ENCODE measurements at regions not wholly inside any gene's neighbourhood (a gene's known extent, or its start where the extent isn't known, plus 50 kb on each side); places are given as distances from the start of the nearest gene placed in this dataset.

DNA sequence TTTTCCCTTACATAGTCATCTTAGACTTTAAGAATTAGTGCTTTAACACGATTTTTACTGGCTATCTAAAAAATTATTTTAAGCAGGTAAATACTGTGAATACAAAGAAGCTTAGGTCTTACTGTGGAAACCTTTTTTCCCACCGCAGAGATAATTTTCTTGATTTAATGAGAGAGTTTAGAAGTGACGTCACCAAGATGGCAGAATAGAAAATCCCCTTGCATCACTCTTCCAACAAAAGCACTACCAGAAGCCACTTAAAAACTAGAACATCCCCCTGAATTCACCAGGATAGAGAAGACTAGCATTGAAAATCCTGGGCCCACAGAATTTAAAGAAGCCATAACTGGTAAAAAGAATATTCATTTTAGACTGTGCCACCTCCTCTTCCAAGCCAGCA, 375.4 kb upstream of the PTCHD4 start:
- ChIA-PET CTCF (ENCODE audit: partially characterized antibody) (no interaction called here), POLR2A (ENCODE audit: partially characterized antibody) (no interaction called here)
- H3K27ac ChIP-seq (ENCODE audit: low read depth, low read length): no peak overlapping the region
- H3K36me3 ChIP-seq (ENCODE audit: insufficient read depth, low read length): no peaks in the 10 kb centered on the region
- intact Hi-C loops (cut with micrococcal nuclease): no loop called here
- no peak for DNase-seq
- H3K27me3 Mint-ChIP-seq: no peaks in the 10 kb centered on the region
- H3K4me1 Mint-ChIP-seq: no peaks in the 10 kb centered on the region
- no peaks in the 10 kb centered on the region for H3K36me3 Mint-ChIP-seq
- no peaks in the 10 kb centered on the region for H3K9me3 ChIP-seq (ENCODE audit: control insufficient read depth in 1 of 2, low read length in 2 of 2)
- H3K4me1 ChIP-seq (ENCODE audit: insufficient read depth, low read length): no peaks in the 10 kb centered on the region
- H3K27me3 ChIP-seq (ENCODE audit: insufficient read depth, low read length): no peaks in the 10 kb centered on the region
- no peak overlapping the region for H3K27ac Mint-ChIP-seq
- H3K4me3 ChIP-seq (ENCODE audit: low read length in 2 of 2): no peak overlapping the region
- peaks cover 0 to 6% (median 2%) of the 10 kb centered on the region in 8 donors for H3K9me3 Mint-ChIP-seq
- no peak overlapping the region for H3K4me3 Mint-ChIP-seq

GRCh38 chr6:48476257-48476656, 365.3 kb upstream of the PTCHD4 start:
- H3K27ac ChIP-seq (ENCODE audit: low read depth, low read length): no peak overlapping the region
- POLR2A ChIA-PET (ENCODE audit: partially characterized antibody): no interaction called here
- no peak overlapping the region for H3K4me3 ChIP-seq (ENCODE audit: low read length in 2 of 2)
- H3K36me3 ChIP-seq (ENCODE audit: insufficient read depth, low read length): no peaks in the 10 kb centered on the region
- H3K27me3 ChIP-seq (ENCODE audit: insufficient read depth, low read length): no peaks in the 10 kb centered on the region
- Mint-ChIP-seq H3K4me3 (no peak overlapping the region), H3K36me3 (no peaks in the 10 kb centered on the region), H3K9me3 (peaks cover 0 to 13% (median 6%) of the 10 kb centered on the region in 8 donors), H3K27ac (no peak overlapping the region), H3K27me3 (no peaks in the 10 kb centered on the region), H3K4me1 (no peaks in the 10 kb centered on the region)
- intact Hi-C loops (cut with micrococcal nuclease): no loop called here
- CTCF ChIA-PET (ENCODE audit: partially characterized antibody): no interaction called here
- no peaks in the 10 kb centered on the region for H3K9me3 ChIP-seq (ENCODE audit: control insufficient read depth in 1 of 2, low read length in 2 of 2)
- DNase-seq: no peak
- no peaks in the 10 kb centered on the region for H3K4me1 ChIP-seq (ENCODE audit: insufficient read depth, low read length)

- Histone ChIP-seq H3K27me3 (ENCODE audit: insufficient read depth, low read length) (no peaks in the 10 kb centered on the region), H3K36me3 (ENCODE audit: insufficient read depth, low read length) (no peaks in the 10 kb centered on the region), H3K4me3 (ENCODE audit: low read length in 2 of 2) (no peak overlapping the region), H3K9me3 (ENCODE audit: control insufficient read depth in 1 of 2, low read length in 2 of 2) (no peaks in the 10 kb centered on the region), H3K4me1 (ENCODE audit: insufficient read depth, low read length) (no peaks in the 10 kb centered on the region), H3K27ac (ENCODE audit: low read depth, low read length) (no peak overlapping the region)
- H3K4me3 Mint-ChIP-seq: no peak overlapping the region
- CTCF ChIA-PET (ENCODE audit: partially characterized antibody): no interaction called here
- no peaks in the 10 kb centered on the region for H3K4me1 Mint-ChIP-seq
- POLR2A ChIA-PET (ENCODE audit: partially characterized antibody): no interaction called here
- no peak overlapping the region for H3K27ac Mint-ChIP-seq
- DNase-seq: no peak
- no peaks in the 10 kb centered on the region for H3K36me3 Mint-ChIP-seq
- H3K9me3 Mint-ChIP-seq: peaks cover 0 to 13% (median 5%) of the 10 kb centered on the region in 8 donors
- intact Hi-C loops (cut with micrococcal nuclease): no loop called here
- no peaks in the 10 kb centered on the region for H3K27me3 Mint-ChIP-seq
Observed at GRCh38 chr6:48475275-48475674, 364.3 kb upstream of the PTCHD4 start.

GRCh38 chr6:48474830-48475229, 363.8 kb upstream of the PTCHD4 start:
- Mint-ChIP-seq H3K27ac (no peak overlapping the region), H3K27me3 (no peaks in the 10 kb centered on the region), H3K9me3 (peaks cover 0 to 13% (median 5%) of the 10 kb centered on the region in 8 donors), H3K36me3 (no peaks in the 10 kb centered on the region), H3K4me1 (no peaks in the 10 kb centered on the region), H3K4me3 (no peak overlapping the region)
- no peaks in the 10 kb centered on the region for H3K27me3 ChIP-seq (ENCODE audit: insufficient read depth, low read length)
- intact Hi-C loops (cut with micrococcal nuclease): no loop called here
- POLR2A ChIA-PET (ENCODE audit: partially characterized antibody): no interaction called here
- H3K4me3 ChIP-seq (ENCODE audit: low read length in 2 of 2): no peak overlapping the region
- no peaks in the 10 kb centered on the region for H3K36me3 ChIP-seq (ENCODE audit: insufficient read depth, low read length)
- no peak overlapping the region for H3K27ac ChIP-seq (ENCODE audit: low read depth, low read length)
- DNase-seq: no peak
- H3K4me1 ChIP-seq (ENCODE audit: insufficient read depth, low read length): no peaks in the 10 kb centered on the region
- CTCF ChIA-PET (ENCODE audit: partially characterized antibody): no interaction called here
- no peaks in the 10 kb centered on the region for H3K9me3 ChIP-seq (ENCODE audit: control insufficient read depth in 1 of 2, low read length in 2 of 2)

- H3K4me1 ChIP-seq (ENCODE audit: insufficient read depth, low read length): no peaks in the 10 kb centered on the region
- Mint-ChIP-seq H3K4me1 (no peaks in the 10 kb centered on the region), H3K27ac (no peak overlapping the region), H3K9me3 (peaks cover 0 to 12% (median 5%) of the 10 kb centered on the region in 8 donors), H3K4me3 (no peak overlapping the region), H3K27me3 (no peaks in the 10 kb centered on the region), H3K36me3 (no peaks in the 10 kb centered on the region)
- no peak overlapping the region for H3K4me3 ChIP-seq (ENCODE audit: low read length in 2 of 2)
- H3K36me3 ChIP-seq (ENCODE audit: insufficient read depth, low read length): no peaks in the 10 kb centered on the region
- CTCF ChIA-PET (ENCODE audit: partially characterized antibody): no interaction called here
- H3K9me3 ChIP-seq (ENCODE audit: control insufficient read depth in 1 of 2, low read length in 2 of 2): no peaks in the 10 kb centered on the region
- no peak for DNase-seq
- no peak overlapping the region for H3K27ac ChIP-seq (ENCODE audit: low read depth, low read length)
- H3K27me3 ChIP-seq (ENCODE audit: insufficient read depth, low read length): no peaks in the 10 kb centered on the region
- POLR2A ChIA-PET (ENCODE audit: partially characterized antibody): no interaction called here
- intact Hi-C loops (cut with micrococcal nuclease): no loop called here
Observed at GRCh38 chr6:48474136-48474535, 363.1 kb upstream of the PTCHD4 start.

DNA sequence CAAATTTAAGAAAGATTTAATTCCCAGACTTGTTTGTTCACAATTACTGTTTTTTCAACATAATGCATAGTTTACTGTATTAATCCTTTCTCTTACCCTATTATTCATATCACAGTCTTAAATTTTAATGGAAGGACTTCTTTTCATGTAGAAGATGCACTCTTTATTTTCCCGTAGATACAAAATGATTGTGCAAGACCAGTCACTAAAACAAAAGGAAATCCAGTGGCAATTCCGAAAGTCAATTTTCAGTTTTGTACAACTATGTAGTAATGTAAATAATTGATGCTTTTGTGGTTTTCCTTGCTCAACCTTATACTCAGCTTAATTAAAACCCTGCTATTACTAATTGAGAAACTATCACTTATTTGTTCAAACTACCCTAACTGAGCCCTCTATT, 361.5 kb upstream of the PTCHD4 start:
- no peaks in the 10 kb centered on the region for H3K27me3 ChIP-seq (ENCODE audit: insufficient read depth, low read length)
- no peaks in the 10 kb centered on the region for H3K27me3 Mint-ChIP-seq
- H3K36me3 ChIP-seq (ENCODE audit: insufficient read depth, low read length): no peaks in the 10 kb centered on the region
- H3K4me3 ChIP-seq (ENCODE audit: low read length in 2 of 2): no peak overlapping the region
- H3K27ac ChIP-seq (ENCODE audit: low read depth, low read length): no peak overlapping the region
- intact Hi-C loops (cut with micrococcal nuclease): no loop called here
- H3K36me3 Mint-ChIP-seq: no peaks in the 10 kb centered on the region
- ChIA-PET CTCF (ENCODE audit: partially characterized antibody) (no interaction called here), POLR2A (ENCODE audit: partially characterized antibody) (no interaction called here)
- no peaks in the 10 kb centered on the region for H3K9me3 ChIP-seq (ENCODE audit: control insufficient read depth in 1 of 2, low read length in 2 of 2)
- H3K4me1 ChIP-seq (ENCODE audit: insufficient read depth, low read length): no peaks in the 10 kb centered on the region
- no peak overlapping the region for H3K4me3 Mint-ChIP-seq
- peaks cover 0 to 7% (median 4%) of the 10 kb centered on the region in 8 donors for H3K9me3 Mint-ChIP-seq
- no peak for DNase-seq
- no peak overlapping the region for H3K27ac Mint-ChIP-seq
- no peaks in the 10 kb centered on the region for H3K4me1 Mint-ChIP-seq

DNA sequence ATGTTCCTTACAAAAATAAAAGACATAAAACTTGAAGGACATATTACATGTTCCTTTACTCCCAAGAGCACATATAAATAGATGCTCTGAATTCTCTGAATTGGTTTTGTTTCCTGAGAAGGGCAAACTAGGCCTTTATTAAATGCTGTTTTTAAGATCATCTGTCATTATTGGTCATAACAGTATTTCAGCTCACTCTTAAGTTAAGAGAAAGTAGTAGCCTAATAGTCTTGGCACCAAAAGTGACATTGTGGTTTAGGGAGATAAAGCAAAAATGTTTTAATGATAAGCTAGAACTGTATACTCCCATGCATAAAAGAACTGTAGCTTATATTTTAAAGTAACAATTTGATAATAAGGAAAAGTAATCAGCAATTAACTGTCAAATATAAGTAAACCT, 361.1 kb upstream of the PTCHD4 start:
- Mint-ChIP-seq H3K4me1 (no peaks in the 10 kb centered on the region), H3K4me3 (no peak overlapping the region), H3K27me3 (no peaks in the 10 kb centered on the region), H3K27ac (no peak overlapping the region), H3K9me3 (peaks cover 0 to 9% (median 3%) of the 10 kb centered on the region in 8 donors), H3K36me3 (no peaks in the 10 kb centered on the region)
- Histone ChIP-seq H3K27me3 (ENCODE audit: insufficient read depth, low read length) (no peaks in the 10 kb centered on the region), H3K27ac (ENCODE audit: low read depth, low read length) (no peak overlapping the region), H3K9me3 (ENCODE audit: control insufficient read depth in 1 of 2, low read length in 2 of 2) (no peaks in the 10 kb centered on the region), H3K4me1 (ENCODE audit: insufficient read depth, low read length) (no peaks in the 10 kb centered on the region), H3K4me3 (ENCODE audit: low read length in 2 of 2) (no peak overlapping the region), H3K36me3 (ENCODE audit: insufficient read depth, low read length) (no peaks in the 10 kb centered on the region)
- no peak for DNase-seq
- intact Hi-C loops (cut with micrococcal nuclease): no loop called here
- ChIA-PET CTCF (ENCODE audit: partially characterized antibody) (no interaction called here), POLR2A (ENCODE audit: partially characterized antibody) (no interaction called here)

DNA sequence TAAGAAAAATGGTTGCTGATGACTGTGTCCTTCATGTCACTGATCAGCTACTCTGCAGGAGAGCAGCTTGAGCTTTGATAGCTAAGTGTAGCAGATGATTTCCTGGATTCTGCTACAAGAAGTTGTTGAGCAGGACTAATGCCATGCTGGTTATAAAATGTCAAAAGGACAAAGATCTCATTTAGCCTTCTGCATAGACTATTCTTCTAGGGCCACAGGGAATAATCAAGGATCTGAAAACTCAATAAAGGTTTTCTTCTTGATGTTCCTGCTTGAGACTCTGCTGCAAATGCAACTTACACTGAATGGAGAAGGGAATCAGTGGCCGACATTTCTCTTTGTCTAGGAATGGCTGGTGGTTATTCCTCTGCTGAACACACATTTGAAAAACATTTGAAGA, 360.3 kb upstream of the PTCHD4 start:
- CTCF ChIA-PET (ENCODE audit: partially characterized antibody): no interaction called here
- POLR2A ChIA-PET (ENCODE audit: partially characterized antibody): no interaction called here
- H3K4me1 Mint-ChIP-seq: no peaks in the 10 kb centered on the region
- no peak for DNase-seq
- intact Hi-C loops (cut with micrococcal nuclease): no loop called here
- Histone ChIP-seq H3K27me3 (ENCODE audit: insufficient read depth, low read length) (no peaks in the 10 kb centered on the region), H3K9me3 (ENCODE audit: control insufficient read depth in 1 of 2, low read length in 2 of 2) (no peaks in the 10 kb centered on the region), H3K4me3 (ENCODE audit: low read length in 2 of 2) (no peak overlapping the region), H3K27ac (ENCODE audit: low read depth, low read length) (no peak overlapping the region), H3K36me3 (ENCODE audit: insufficient read depth, low read length) (no peaks in the 10 kb centered on the region), H3K4me1 (ENCODE audit: insufficient read depth, low read length) (no peaks in the 10 kb centered on the region)
- H3K9me3 Mint-ChIP-seq: peaks cover 0 to 9% (median 0%) of the 10 kb centered on the region in 8 donors
- no peaks in the 10 kb centered on the region for H3K36me3 Mint-ChIP-seq
- no peak overlapping the region for H3K4me3 Mint-ChIP-seq
- no peak overlapping the region for H3K27ac Mint-ChIP-seq
- no peaks in the 10 kb centered on the region for H3K27me3 Mint-ChIP-seq
